CD14-positive monocyte (primary cell): ENCODE measurements at regions not wholly inside any gene's neighbourhood (a gene's known extent, or its start where the extent isn't known, plus 50 kb on each side); places are given as distances from the start of the nearest gene placed in this dataset.

Source experiments
- DNase-seq, 3 donors: peaks; one replicate each; pipeline ENCODE4 v3.0.0-alpha.2; 2011 to 2022
- H2AFZ ChIP-seq: 2 replicates; pipeline ENCODE4 v1.6.0; 2012; ENCODE audit warnings: mild to moderate bottlenecking, low read depth, low read length, inconsistent platforms; ENCODE audit not compliant: insufficient read depth, poor library complexity, severe bottlenecking
- H3K27ac ChIP-seq, 2 donors: 1 replicate in 1 of 2; 2 replicates in 1 of 2; pipeline ENCODE4 v1.5.1; 2012 to 2013; ENCODE audit warnings: low read length in 2 of 2, control low read depth in 1 of 2, inconsistent platforms in 1 of 2, low read depth in 1 of 2, mild to moderate bottlenecking in 1 of 2
- H3K27me3 ChIP-seq, 2 donors: one replicate each; pipeline versions ENCODE4 v1.6.0 to v1.6.1; 2011 to 2013; ENCODE audit warnings: low read length in 2 of 2; ENCODE audit not compliant: control insufficient read depth in 2 of 2, insufficient read depth in 2 of 2
- H3K36me3 ChIP-seq, 2 donors: replicated peaks in 1 of 2; 1 replicate in 1 of 2; 2 replicates in 1 of 2; pipeline versions ENCODE4 v1.5.1 to v1.6.1; 2012 to 2013; ENCODE audit warnings: low read length in 2 of 2, control low read depth in 1 of 2, inconsistent platforms in 1 of 2, mild to moderate bottlenecking in 1 of 2; ENCODE audit not compliant: insufficient read depth in 2 of 2, control insufficient read depth in 1 of 2
- H3K4me1 ChIP-seq, 2 donors: 1 replicate in 1 of 2; 2 replicates in 1 of 2; pipeline versions ENCODE4 v1.5.1 to v1.6.1; 2012 to 2013; ENCODE audit warnings: low read length in 2 of 2, control low read depth in 1 of 2, inconsistent platforms in 1 of 2, mild to moderate bottlenecking in 1 of 2, moderate library complexity in 1 of 2; ENCODE audit not compliant: insufficient read depth in 2 of 2, control insufficient read depth in 1 of 2
- H3K4me2 ChIP-seq: replicated peaks from 2 replicates; pipeline ENCODE3; 2012; ENCODE audit warnings: low read length, moderate library complexity, mild to moderate bottlenecking; ENCODE audit not compliant: poor library complexity, severe bottlenecking; ENCODE audit errors: extremely low read depth
- H3K4me3 ChIP-seq, 3 experiments: fragments of 200-600 bp in 1 of 3; sonication (generic) in 1 of 3; replicated peaks in 1 of 3; 1 replicate in 2 of 3; 2 replicates in 1 of 3; pipeline ENCODE4 v1.5.1; 2011 to 2013; ENCODE audit warnings: low read length in 3 of 3, mild to moderate bottlenecking in 3 of 3, control low read depth in 2 of 3, low read depth in 2 of 3, inconsistent platforms in 1 of 3, moderate library complexity in 1 of 3
- H3K79me2 ChIP-seq: 2 replicates; pipeline ENCODE4 v1.6.0; 2012; ENCODE audit warnings: mild to moderate bottlenecking, control low read depth, inconsistent platforms, low read length, moderate library complexity; ENCODE audit not compliant: insufficient read depth
- H3K9ac ChIP-seq: 2 replicates; pipeline ENCODE4 v1.6.0; 2017; ENCODE audit warnings: low read length, mild to moderate bottlenecking; ENCODE audit not compliant: insufficient read depth, poor library complexity, severe bottlenecking
- H3K9me3 ChIP-seq, 2 donors: replicated peaks in 1 of 2; 1 replicate in 1 of 2; 2 replicates in 1 of 2; pipeline versions ENCODE4 v1.5.1 to v1.6.1; 2012 to 2013; ENCODE audit warnings: low read length in 2 of 2, control low read depth in 1 of 2; ENCODE audit not compliant: control insufficient read depth in 1 of 2, insufficient read depth in 1 of 2
- H4K20me1 ChIP-seq: 2 replicates; pipeline ENCODE4 v1.6.0; 2012; ENCODE audit warnings: mild to moderate bottlenecking, low read length, control low read depth, moderate library complexity; ENCODE audit not compliant: insufficient read depth
- H3K27ac Mint-ChIP-seq, 7 donors: one replicate each; pipeline ENCODE4 v1.8.0; 2020; ENCODE audit warnings: mild to moderate bottlenecking in 7 of 7, mixed read lengths in 7 of 7, moderate library complexity in 6 of 7, inconsistent platforms in 2 of 7
- H3K27me3 Mint-ChIP-seq, 3 donors: one replicate each; pipeline ENCODE4 v1.8.0; 2021 to 2022; ENCODE audit warnings: low read depth in 3 of 3, mild to moderate bottlenecking in 3 of 3, mixed read lengths in 3 of 3, moderate library complexity in 3 of 3, inconsistent platforms in 1 of 3
- H3K36me3 Mint-ChIP-seq, 2 donors: one replicate each; pipeline ENCODE4 v1.8.0; 2020; ENCODE audit warnings: mixed read lengths in 2 of 2, inconsistent platforms in 1 of 2, mild to moderate bottlenecking in 1 of 2
- H3K4me1 Mint-ChIP-seq: one replicate; pipeline ENCODE4 v1.8.0; 2020; ENCODE audit warnings: mild to moderate bottlenecking, mixed read lengths
- H3K4me3 Mint-ChIP-seq, 2 donors: one replicate each; pipeline ENCODE4 v1.8.0; 2020; ENCODE audit warnings: mild to moderate bottlenecking in 2 of 2, mixed read lengths in 2 of 2, moderate library complexity in 1 of 2
- H3K9me3 Mint-ChIP-seq, 7 donors: one replicate each; pipeline ENCODE4 v1.8.0; 2020 to 2022; ENCODE audit warnings: mixed read lengths in 7 of 7, mild to moderate bottlenecking in 6 of 7, moderate library complexity in 6 of 7, inconsistent platforms in 2 of 7
- WGBS: methylation state at CpG from one replicate; pipeline ENCODE4 v1.1.5; 2013; ENCODE audit warnings: missing lambda C conversion rate; ENCODE audit not compliant: insufficient coverage; 5-methylcytosine and 5-hydroxymethylcytosine counted together
- intact Hi-C, 2 donors: fragments of 100-400 bp; cut with micrococcal nuclease; formaldehyde crosslinking; loops; one replicate each; pipeline versions ENCODE4 v1.15.0 to v1.15.1; 2023
- TF ChIP-seq, protein P1 (sequence below): fragments of 200-600 bp; IDR thresholded peaks from one replicate; pipeline ENCODE4 v1.8.0; 2022; ENCODE audit warnings: antibody characterized with exemption, mild to moderate bottlenecking

DNA sequence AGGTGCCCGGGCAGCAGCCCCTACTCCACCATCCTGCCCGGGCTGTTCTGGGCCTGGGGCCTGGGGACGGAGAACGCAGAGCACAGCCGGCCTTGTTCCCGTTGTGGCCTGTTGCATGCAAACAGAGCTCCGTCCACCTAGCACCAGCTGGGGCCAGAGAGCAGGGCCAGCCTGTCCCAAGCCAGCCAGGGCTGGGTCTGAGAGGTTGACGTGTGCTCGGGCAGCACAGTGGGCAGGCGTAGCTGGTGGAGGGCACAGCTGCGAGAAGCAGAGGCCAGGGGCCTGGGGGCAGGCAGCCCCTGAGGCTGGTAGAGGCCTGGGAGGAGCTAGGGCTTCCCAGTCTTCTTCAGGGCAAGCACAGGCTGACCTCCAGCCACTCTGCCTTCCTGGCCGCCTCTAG, 1192.6 kb downstream of the BRD1 start:
- no peak overlapping the region for H3K9ac ChIP-seq
- H4K20me1 ChIP-seq = no peaks in the 10 kb centered on the region
- no peaks in the 10 kb centered on the region for H3K36me3 ChIP-seq
- no peaks in the 10 kb centered on the region for H3K9me3 ChIP-seq
- 76% methylated on average over 12 of the region's 12 CpGs for WGBS
- Mint-ChIP-seq H3K27me3 (peaks cover 2 to 4% (median 3%) of the 10 kb centered on the region in 3 donors), H3K4me1 (no peaks in the 10 kb centered on the region), H3K9me3 (no peaks in the 10 kb centered on the region), H3K36me3 (no peaks in the 10 kb centered on the region), H3K4me3 (no peak overlapping the region), H3K27ac (no peak overlapping the region)
- no peak overlapping the region for H3K4me3 ChIP-seq
- TF ChIP-seq, protein P1, sequence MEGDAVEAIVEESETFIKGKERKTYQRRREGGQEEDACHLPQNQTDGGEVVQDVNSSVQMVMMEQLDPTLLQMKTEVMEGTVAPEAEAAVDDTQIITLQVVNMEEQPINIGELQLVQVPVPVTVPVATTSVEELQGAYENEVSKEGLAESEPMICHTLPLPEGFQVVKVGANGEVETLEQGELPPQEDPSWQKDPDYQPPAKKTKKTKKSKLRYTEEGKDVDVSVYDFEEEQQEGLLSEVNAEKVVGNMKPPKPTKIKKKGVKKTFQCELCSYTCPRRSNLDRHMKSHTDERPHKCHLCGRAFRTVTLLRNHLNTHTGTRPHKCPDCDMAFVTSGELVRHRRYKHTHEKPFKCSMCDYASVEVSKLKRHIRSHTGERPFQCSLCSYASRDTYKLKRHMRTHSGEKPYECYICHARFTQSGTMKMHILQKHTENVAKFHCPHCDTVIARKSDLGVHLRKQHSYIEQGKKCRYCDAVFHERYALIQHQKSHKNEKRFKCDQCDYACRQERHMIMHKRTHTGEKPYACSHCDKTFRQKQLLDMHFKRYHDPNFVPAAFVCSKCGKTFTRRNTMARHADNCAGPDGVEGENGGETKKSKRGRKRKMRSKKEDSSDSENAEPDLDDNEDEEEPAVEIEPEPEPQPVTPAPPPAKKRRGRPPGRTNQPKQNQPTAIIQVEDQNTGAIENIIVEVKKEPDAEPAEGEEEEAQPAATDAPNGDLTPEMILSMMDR = no peak
- DNase-seq = no peak
- H3K27ac ChIP-seq = no peak overlapping the region
- no peaks in the 10 kb centered on the region for H3K27me3 ChIP-seq
- no peak overlapping the region for H3K4me2 ChIP-seq
- no peak overlapping the region for H2AFZ ChIP-seq
- H3K79me2 ChIP-seq = no peaks in the 10 kb centered on the region
- intact Hi-C loops = no loop called here
- no peaks in the 10 kb centered on the region for H3K4me1 ChIP-seq

DNA sequence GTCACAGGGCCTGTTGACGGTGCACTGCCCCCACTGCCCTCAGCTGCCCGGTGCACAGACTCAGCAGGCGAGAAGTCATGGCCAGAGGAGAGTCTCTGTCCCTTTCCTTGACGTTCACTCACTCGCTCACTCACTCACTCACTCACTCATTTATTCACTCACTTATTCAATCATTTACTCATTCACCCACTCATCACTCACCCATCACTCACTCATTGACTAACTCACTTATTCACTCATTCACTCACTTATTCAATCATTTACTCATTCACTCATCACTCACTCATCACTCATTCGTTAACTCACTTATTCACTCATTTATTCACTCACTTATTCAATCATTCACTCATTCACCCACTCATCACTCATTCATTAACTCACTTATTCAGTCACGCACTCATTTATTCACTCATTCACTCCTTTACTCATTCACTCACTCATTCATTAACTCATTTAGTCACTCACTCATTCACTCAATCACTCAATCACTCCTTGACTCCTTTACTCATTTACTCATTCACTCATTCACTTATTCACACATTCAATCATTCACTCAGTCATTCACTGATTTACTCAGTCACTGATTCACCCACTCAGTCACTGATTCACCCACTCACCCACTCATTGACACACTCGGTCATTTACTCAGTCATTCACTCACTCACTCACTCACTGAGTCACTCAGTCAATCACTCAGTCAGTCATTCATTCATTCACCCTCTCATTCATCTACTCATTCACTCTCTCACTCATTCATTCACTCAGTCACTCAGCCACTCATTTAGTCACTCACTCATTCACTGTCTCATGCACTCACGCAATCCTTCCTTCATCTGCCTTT, 1193.5 kb downstream of the BRD1 start:
- Histone ChIP-seq H3K27ac (no peak overlapping the region), H3K4me3 (no peak overlapping the region), H3K9ac (no peak overlapping the region), H3K4me2 (no peak overlapping the region), H3K36me3 (no peaks in the 10 kb centered on the region), H3K79me2 (no peaks in the 10 kb centered on the region), H4K20me1 (no peaks in the 10 kb centered on the region), H3K4me1 (no peaks in the 10 kb centered on the region), H2AFZ (no peak overlapping the region), H3K27me3 (no peaks in the 10 kb centered on the region), H3K9me3 (no peaks in the 10 kb centered on the region)
- no peak overlapping the region for H3K27ac Mint-ChIP-seq
- no peaks in the 10 kb centered on the region for H3K36me3 Mint-ChIP-seq
- WGBS = 88% methylated on average over 9 of the region's 9 CpGs
- no peaks in the 10 kb centered on the region for H3K4me1 Mint-ChIP-seq
- TF ChIP-seq, protein P1 = no peak
- no peak overlapping the region for H3K4me3 Mint-ChIP-seq
- DNase-seq = no peak
- no peaks in the 10 kb centered on the region for H3K9me3 Mint-ChIP-seq
- intact Hi-C loops = no loop called here
- H3K27me3 Mint-ChIP-seq = peaks cover 2 to 3% (median 3%) of the 10 kb centered on the region in 3 donors
